OCI-LY1 (cell line): ENCODE measurements at regions not wholly inside any gene's neighbourhood (a gene's known extent, or its start where the extent isn't known, plus 50 kb on each side); places are given as distances from the start of the nearest gene placed in this dataset.

Experiments
- EZH2 ChIP-seq: fragments of 200-600 bp; sonication (generic), shearing (Covaris generic); IDR thresholded peaks from 2 replicates; pipeline ENCODE4 v1.8.0; 2017; ENCODE audit warnings: borderline replicate concordance, mixed run types, mild to moderate bottlenecking, antibody characterized with exemption, low read length, moderate library complexity, mixed read lengths
- TF ChIP-seq, protein P1 (sequence below): fragments of 200-600 bp; sonication (generic), shearing (Covaris generic); IDR thresholded peaks from 2 replicates; pipeline ENCODE4 v1.5.1; 2017; ENCODE audit warnings: mild to moderate bottlenecking, antibody characterized with exemption, low read length, moderate library complexity, mixed read lengths

DNA sequence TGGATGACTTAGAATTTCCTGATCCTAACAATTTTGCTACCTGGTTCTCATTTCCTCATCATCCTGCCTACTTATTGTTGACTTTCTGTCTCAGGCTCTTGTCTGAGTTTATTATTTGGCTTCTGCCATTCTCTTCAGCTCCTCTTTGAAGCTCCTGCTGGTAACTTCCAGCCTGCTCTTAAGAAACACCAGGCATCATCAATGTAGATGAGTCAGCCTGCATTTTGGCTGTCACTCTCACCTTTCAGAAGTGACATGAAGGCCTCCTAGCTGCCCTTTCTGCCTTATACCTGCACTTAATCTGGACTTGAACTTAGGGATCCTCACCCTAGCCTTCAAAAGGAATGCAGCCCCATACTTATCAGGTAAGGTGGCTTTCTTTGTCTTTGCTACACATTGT, 551.8 kb upstream of the ZNF608 start:
- no peak for TF ChIP-seq EZH2
- TF ChIP-seq, protein P1, sequence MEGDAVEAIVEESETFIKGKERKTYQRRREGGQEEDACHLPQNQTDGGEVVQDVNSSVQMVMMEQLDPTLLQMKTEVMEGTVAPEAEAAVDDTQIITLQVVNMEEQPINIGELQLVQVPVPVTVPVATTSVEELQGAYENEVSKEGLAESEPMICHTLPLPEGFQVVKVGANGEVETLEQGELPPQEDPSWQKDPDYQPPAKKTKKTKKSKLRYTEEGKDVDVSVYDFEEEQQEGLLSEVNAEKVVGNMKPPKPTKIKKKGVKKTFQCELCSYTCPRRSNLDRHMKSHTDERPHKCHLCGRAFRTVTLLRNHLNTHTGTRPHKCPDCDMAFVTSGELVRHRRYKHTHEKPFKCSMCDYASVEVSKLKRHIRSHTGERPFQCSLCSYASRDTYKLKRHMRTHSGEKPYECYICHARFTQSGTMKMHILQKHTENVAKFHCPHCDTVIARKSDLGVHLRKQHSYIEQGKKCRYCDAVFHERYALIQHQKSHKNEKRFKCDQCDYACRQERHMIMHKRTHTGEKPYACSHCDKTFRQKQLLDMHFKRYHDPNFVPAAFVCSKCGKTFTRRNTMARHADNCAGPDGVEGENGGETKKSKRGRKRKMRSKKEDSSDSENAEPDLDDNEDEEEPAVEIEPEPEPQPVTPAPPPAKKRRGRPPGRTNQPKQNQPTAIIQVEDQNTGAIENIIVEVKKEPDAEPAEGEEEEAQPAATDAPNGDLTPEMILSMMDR: no peak
